WTC11 (cell line): ENCODE measurements at regions not wholly inside any gene's neighbourhood (a gene's known extent, or its start where the extent isn't known, plus 50 kb on each side); places are given as distances from the start of the nearest gene placed in this dataset.

ENCODE experiments used
- CTCF ChIP-seq: fragments of 200-600 bp; IDR thresholded peaks from 2 replicates; pipeline ENCODE4 v1.8.0; 2022; ENCODE audit warnings: antibody characterized with exemption
- JUN ChIP-seq: sonication (generic); formaldehyde crosslinking; IDR thresholded peaks from 2 replicates; pipeline ENCODE4 v1.8.0; 2023; ENCODE audit warnings: mild to moderate bottlenecking, missing genetic modification reagents
- MAX ChIP-seq: sonication (generic); formaldehyde crosslinking; IDR thresholded peaks from 2 replicates; pipeline ENCODE4 v1.8.0; 2022; ENCODE audit warnings: mild to moderate bottlenecking, missing genetic modification reagents
- NFE2L1 ChIP-seq: sonication (generic); formaldehyde crosslinking; IDR thresholded peaks from 2 replicates; pipeline ENCODE4 v1.8.1; 2023; ENCODE audit warnings: missing genetic modification reagents
- SMAD4 ChIP-seq: sonication (generic); formaldehyde crosslinking; IDR thresholded peaks from 2 replicates; pipeline ENCODE4 v1.8.0; 2022; ENCODE audit warnings: mild to moderate bottlenecking, missing genetic modification reagents
- SP1 ChIP-seq: sonication (generic); formaldehyde crosslinking; conservative IDR thresholded peaks from 2 replicates; pipeline ENCODE4 v1.8.1; 2022; ENCODE audit warnings: missing genetic modification reagents
- TCF7 ChIP-seq: sonication (generic); formaldehyde crosslinking; IDR thresholded peaks from 2 replicates; pipeline ENCODE4 v1.8.0; 2022; ENCODE audit warnings: mild to moderate bottlenecking, low read depth, missing genetic modification reagents, moderate library complexity
- TP53 ChIP-seq: sonication (generic); formaldehyde crosslinking; IDR thresholded peaks from 2 replicates; pipeline ENCODE4 v1.8.1; 2023; ENCODE audit warnings: mild to moderate bottlenecking, missing genetic modification reagents
- USF2 ChIP-seq: sonication (generic); formaldehyde crosslinking; IDR thresholded peaks from 2 replicates; pipeline ENCODE4 v1.8.1; 2023; ENCODE audit warnings: mild to moderate bottlenecking, missing genetic modification reagents, moderate library complexity
- ZNF317 ChIP-seq: sonication (generic); formaldehyde crosslinking; IDR thresholded peaks from 2 replicates; pipeline ENCODE4 v1.8.1; 2023; ENCODE audit warnings: low read depth, mild to moderate bottlenecking, moderate library complexity, missing genetic modification reagents, borderline replicate concordance
- TF ChIP-seq, protein P1 (sequence below): sonication (generic); formaldehyde crosslinking; IDR thresholded peaks from 2 replicates; pipeline ENCODE4 v1.8.0; 2023; ENCODE audit warnings: missing genetic modification reagents

GRCh38 chr5:128870373-128870772, 94.9 kb upstream of the SLC27A6 start:
- TF ChIP-seq TP53 (CRISPR knock-in tag): no peak
- no peak for TF ChIP-seq SP1 (CRISPR knock-in tag)
- TF ChIP-seq, protein P1, sequence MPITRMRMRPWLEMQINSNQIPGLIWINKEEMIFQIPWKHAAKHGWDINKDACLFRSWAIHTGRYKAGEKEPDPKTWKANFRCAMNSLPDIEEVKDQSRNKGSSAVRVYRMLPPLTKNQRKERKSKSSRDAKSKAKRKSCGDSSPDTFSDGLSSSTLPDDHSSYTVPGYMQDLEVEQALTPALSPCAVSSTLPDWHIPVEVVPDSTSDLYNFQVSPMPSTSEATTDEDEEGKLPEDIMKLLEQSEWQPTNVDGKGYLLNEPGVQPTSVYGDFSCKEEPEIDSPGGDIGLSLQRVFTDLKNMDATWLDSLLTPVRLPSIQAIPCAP (CRISPR knock-in tag): no peak
- no peak for TF ChIP-seq MAX (CRISPR knock-in tag)
- TF ChIP-seq TCF7 (CRISPR knock-in tag): no peak
- TF ChIP-seq CTCF: no peak
- no peak for TF ChIP-seq JUN (CRISPR knock-in tag)
- no peak for TF ChIP-seq SMAD4 (CRISPR knock-in tag)
- no peak for TF ChIP-seq NFE2L1 (CRISPR knock-in tag)
- no peak for TF ChIP-seq USF2 (CRISPR knock-in tag)
- TF ChIP-seq ZNF317 (CRISPR knock-in tag): no peak
